ENCODE measurements at regions not wholly inside any gene's neighbourhood (a gene's known extent, or its start where the extent isn't known, plus 50 kb on each side); places are given as distances from the start of the nearest gene placed in this dataset.

- no peak for TF ChIP-seq CTCF (conservative IDR thresholded peaks at IDR 0.05; ENCODE audit: low read length)
- no peak for TF ChIP-seq EZH2phosphoT487 (IDR thresholded peaks at IDR 0.05; ENCODE audit: borderline replicate concordance, low read depth, low read length)
Observed at GRCh38 chr4:30847958-30848357, 127.8 kb downstream of the PCDH7 start.
